Chondrocyte (in vitro differentiated cells): ENCODE measurements at regions not wholly inside any gene's neighbourhood (a gene's known extent, or its start where the extent isn't known, plus 50 kb on each side); places are given as distances from the start of the nearest gene placed in this dataset.

ENCODE experiments used
- DNase-seq: peaks from one replicate; pipeline ENCODE4 v3.0.0; 2021; ENCODE audit warnings: mixed read lengths, low spot score
- H3K27ac Mint-ChIP-seq: one replicate; pipeline ENCODE4 v1.8.0; 2021; ENCODE audit warnings: mild to moderate bottlenecking, moderate library complexity, mixed read lengths; ENCODE audit not compliant: unreplicated experiment
- H3K27me3 Mint-ChIP-seq: 2 replicates; pipeline ENCODE4 v1.8.0; 2021; ENCODE audit warnings: low read depth, mixed read lengths
- H3K36me3 Mint-ChIP-seq: 2 replicates; pipeline ENCODE4 v1.8.0; 2021; ENCODE audit warnings: low read depth, mixed read lengths
- H3K4me1 Mint-ChIP-seq: 2 replicates; pipeline ENCODE4 v1.8.0; 2021; ENCODE audit warnings: low read depth, mild to moderate bottlenecking, mixed read lengths
- H3K4me3 Mint-ChIP-seq: one replicate; pipeline ENCODE4 v1.8.0; 2021; ENCODE audit warnings: mild to moderate bottlenecking, moderate library complexity, mixed read lengths; ENCODE audit not compliant: unreplicated experiment
- H3K9me3 Mint-ChIP-seq: 2 replicates; pipeline ENCODE4 v1.8.0; 2021; ENCODE audit warnings: low read depth, mixed read lengths
- TF ChIP-seq, protein P1 (sequence below): fragments of 200-600 bp; sonication (generic); IDR thresholded peaks from 2 replicates; pipeline ENCODE4 v1.5.0; 2021; ENCODE audit warnings: antibody characterized with exemption, mild to moderate bottlenecking, moderate library complexity

GRCh38 chr1:17957588-17958267 is 149.9 kb upstream of the IGSF21 start:
- Mint-ChIP-seq H3K4me1 (no peaks in the 10 kb centered on the region), H3K27me3 (peaks cover 38% of the 10 kb centered on the region), H3K9me3 (no peaks in the 10 kb centered on the region), H3K27ac (no peak overlapping the region), H3K4me3 (no peak overlapping the region), H3K36me3 (no peaks in the 10 kb centered on the region)
- no peak for DNase-seq
- TF ChIP-seq, protein P1, sequence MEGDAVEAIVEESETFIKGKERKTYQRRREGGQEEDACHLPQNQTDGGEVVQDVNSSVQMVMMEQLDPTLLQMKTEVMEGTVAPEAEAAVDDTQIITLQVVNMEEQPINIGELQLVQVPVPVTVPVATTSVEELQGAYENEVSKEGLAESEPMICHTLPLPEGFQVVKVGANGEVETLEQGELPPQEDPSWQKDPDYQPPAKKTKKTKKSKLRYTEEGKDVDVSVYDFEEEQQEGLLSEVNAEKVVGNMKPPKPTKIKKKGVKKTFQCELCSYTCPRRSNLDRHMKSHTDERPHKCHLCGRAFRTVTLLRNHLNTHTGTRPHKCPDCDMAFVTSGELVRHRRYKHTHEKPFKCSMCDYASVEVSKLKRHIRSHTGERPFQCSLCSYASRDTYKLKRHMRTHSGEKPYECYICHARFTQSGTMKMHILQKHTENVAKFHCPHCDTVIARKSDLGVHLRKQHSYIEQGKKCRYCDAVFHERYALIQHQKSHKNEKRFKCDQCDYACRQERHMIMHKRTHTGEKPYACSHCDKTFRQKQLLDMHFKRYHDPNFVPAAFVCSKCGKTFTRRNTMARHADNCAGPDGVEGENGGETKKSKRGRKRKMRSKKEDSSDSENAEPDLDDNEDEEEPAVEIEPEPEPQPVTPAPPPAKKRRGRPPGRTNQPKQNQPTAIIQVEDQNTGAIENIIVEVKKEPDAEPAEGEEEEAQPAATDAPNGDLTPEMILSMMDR: no peak

GRCh38 chr1:17958704-17959103 is 148.9 kb upstream of the IGSF21 start:
- no peak for DNase-seq
- no peaks in the 10 kb centered on the region for H3K4me1 Mint-ChIP-seq
- no peaks in the 10 kb centered on the region for H3K9me3 Mint-ChIP-seq
- no peak overlapping the region for H3K4me3 Mint-ChIP-seq
- H3K27ac Mint-ChIP-seq: no peak overlapping the region
- TF ChIP-seq, protein P1: no peak
- H3K36me3 Mint-ChIP-seq: no peaks in the 10 kb centered on the region
- H3K27me3 Mint-ChIP-seq: peaks cover 32% of the 10 kb centered on the region

DNA sequence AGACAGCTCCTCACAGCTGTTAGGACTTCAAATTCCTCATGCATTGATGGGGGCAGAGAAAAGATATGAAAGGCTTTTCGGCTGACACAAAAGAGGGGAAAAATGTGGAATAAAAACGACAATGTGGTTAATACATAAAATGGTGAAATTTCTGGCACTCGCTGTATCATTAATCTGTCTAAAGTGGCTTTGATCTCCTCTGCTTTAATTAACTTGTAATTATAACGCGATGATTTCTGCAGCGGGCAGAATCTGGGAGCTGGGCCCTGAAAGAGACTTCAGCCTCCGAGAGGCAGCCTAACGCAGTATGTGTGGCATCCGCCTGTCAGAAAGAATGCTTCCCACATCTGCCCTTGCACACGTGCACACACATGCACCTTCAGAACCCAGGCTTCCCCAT is 144.1 kb upstream of the IGSF21 start:
- Mint-ChIP-seq H3K4me3 (no peak overlapping the region), H3K27me3 (peaks cover 37% of the 10 kb centered on the region), H3K4me1 (no peaks in the 10 kb centered on the region), H3K9me3 (no peaks in the 10 kb centered on the region), H3K27ac (no peak overlapping the region), H3K36me3 (no peaks in the 10 kb centered on the region)
- TF ChIP-seq, protein P1: no peak
- no peak for DNase-seq

GRCh38 chr1:17965515-17966100 is 142.0 kb upstream of the IGSF21 start:
- TF ChIP-seq, protein P1: no peak
- no peaks in the 10 kb centered on the region for H3K4me1 Mint-ChIP-seq
- DNase-seq: no peak
- no peak overlapping the region for H3K4me3 Mint-ChIP-seq
- no peaks in the 10 kb centered on the region for H3K36me3 Mint-ChIP-seq
- H3K27ac Mint-ChIP-seq: no peak overlapping the region
- no peaks in the 10 kb centered on the region for H3K9me3 Mint-ChIP-seq
- H3K27me3 Mint-ChIP-seq: peaks cover 24% of the 10 kb centered on the region

- DNase-seq: no peak
- H3K4me1 Mint-ChIP-seq: no peaks in the 10 kb centered on the region
- peaks cover 22% of the 10 kb centered on the region for H3K27me3 Mint-ChIP-seq
- no peaks in the 10 kb centered on the region for H3K36me3 Mint-ChIP-seq
- TF ChIP-seq, protein P1: no peak
- no peaks in the 10 kb centered on the region for H3K9me3 Mint-ChIP-seq
- no peak overlapping the region for H3K27ac Mint-ChIP-seq
- H3K4me3 Mint-ChIP-seq: no peak overlapping the region
These were observed 141.3 kb upstream of the IGSF21 start for GRCh38 chr1:17966341-17966740.
